Kidney (tissue), 13 donors: ENCODE measurements at regions not wholly inside any gene's neighbourhood (a gene's known extent, or its start where the extent isn't known, plus 50 kb on each side); places are given as distances from the start of the nearest gene placed in this dataset.

Experiments
- DNase-seq, 5 donors: peaks; one replicate each; pipeline ENCODE4 v3.0.0-alpha.2; 2013 to 2020
- FAIRE-seq: peaks from 2 replicates; lab custom pipeline; 2012; peaks lifted over from hg19 to GRCh38; lab: Jason Lieb, UNC
- H3K27ac ChIP-seq, 2 donors: one replicate each; pipeline ENCODE4 v1.7.0; 2013; ENCODE audit warnings: low read depth in 2 of 2, low read length in 2 of 2, inconsistent platforms in 1 of 2
- H3K27me3 ChIP-seq: one replicate; pipeline ENCODE4 v1.7.1; 2013; ENCODE audit warnings: low read length, inconsistent platforms; ENCODE audit not compliant: control insufficient read depth, insufficient read depth
- H3K36me3 ChIP-seq, 3 donors: one replicate each; pipeline versions ENCODE4 v1.7.0 to v1.7.1; 2013; ENCODE audit warnings: low read length in 3 of 3, control low read depth in 1 of 3, inconsistent platforms in 1 of 3; ENCODE audit not compliant: insufficient read depth in 3 of 3, control insufficient read depth in 2 of 3
- H3K4me1 ChIP-seq, 3 donors: one replicate each; pipeline versions ENCODE4 v1.7.0 to v1.7.1; 2013; ENCODE audit warnings: low read length in 3 of 3, inconsistent platforms in 1 of 3, low read depth in 1 of 3; ENCODE audit not compliant: control insufficient read depth in 2 of 3, insufficient read depth in 2 of 3
- H3K4me3 ChIP-seq, 3 donors: one replicate each; pipeline versions ENCODE4 v1.7.0 to v1.8.1; 2013; ENCODE audit warnings: low read length in 3 of 3, control low read depth in 1 of 3, inconsistent platforms in 1 of 3
- H3K9ac ChIP-seq, 3 donors: one replicate each; pipeline versions ENCODE4 v1.7.0 to v1.7.1; 2013; ENCODE audit warnings: low read length in 3 of 3, control low read depth in 1 of 3, inconsistent platforms in 1 of 3
- H3K9me3 ChIP-seq, 3 donors: one replicate each; pipeline versions ENCODE4 v1.7.0 to v1.7.1; 2013; ENCODE audit warnings: low read length in 3 of 3, control low read depth in 1 of 3, inconsistent platforms in 1 of 3; ENCODE audit not compliant: control insufficient read depth in 2 of 3, insufficient read depth in 1 of 3
- intact Hi-C: fragments of 100-400 bp; cut with DNase I; formaldehyde crosslinking; loops from one replicate; pipeline ENCODE4 v1.11.1; 2022
- TF ChIP-seq, protein P1 (sequence below): IDR thresholded peaks from 3 replicates; pipeline ENCODE4 v1.5.1; 2012; ENCODE audit warnings: mild to moderate bottlenecking, moderate library complexity, borderline replicate concordance; ENCODE audit not compliant: insufficient read depth; ENCODE audit errors: extremely low read depth
- donor health status: control.
- donor health status: control.
- donor health status: control.
- donor health status: control.
- donor health status: control.
- donor health status: DM: yes; HTN: yes; CAD: no.
- donor health status: Normal renal cell carcinoma (clear cell type).

DNA sequence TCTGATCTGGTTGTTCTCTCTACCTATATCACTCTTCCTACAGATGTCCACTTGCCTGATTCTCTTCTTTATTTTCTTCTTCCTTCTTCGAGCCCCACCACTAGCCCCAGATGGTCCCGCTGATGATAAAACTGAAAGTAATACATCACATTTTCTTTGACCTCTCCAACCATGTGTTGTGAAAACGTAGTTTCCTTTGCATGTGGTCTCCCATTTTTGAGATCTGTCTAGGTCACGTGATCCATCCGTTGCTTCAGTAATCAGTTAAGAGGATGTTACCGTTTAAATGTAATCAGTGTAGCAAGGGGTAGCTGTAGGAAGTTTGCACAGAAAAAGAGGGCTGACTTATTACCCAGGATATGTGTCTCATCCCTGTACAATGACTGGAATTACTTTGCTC is 426.3 kb upstream of the TLE4 start:
- Histone ChIP-seq H3K27me3 (no peaks in the 10 kb centered on the region), H3K36me3 (no peaks in the 10 kb centered on the region), H3K4me1 (no peaks in the 10 kb centered on the region), H3K4me3 (no peak overlapping the region), H3K9ac (no peak overlapping the region), H3K27ac (no peak overlapping the region), H3K9me3 (no peaks in the 10 kb centered on the region)
- TF ChIP-seq, protein P1, sequence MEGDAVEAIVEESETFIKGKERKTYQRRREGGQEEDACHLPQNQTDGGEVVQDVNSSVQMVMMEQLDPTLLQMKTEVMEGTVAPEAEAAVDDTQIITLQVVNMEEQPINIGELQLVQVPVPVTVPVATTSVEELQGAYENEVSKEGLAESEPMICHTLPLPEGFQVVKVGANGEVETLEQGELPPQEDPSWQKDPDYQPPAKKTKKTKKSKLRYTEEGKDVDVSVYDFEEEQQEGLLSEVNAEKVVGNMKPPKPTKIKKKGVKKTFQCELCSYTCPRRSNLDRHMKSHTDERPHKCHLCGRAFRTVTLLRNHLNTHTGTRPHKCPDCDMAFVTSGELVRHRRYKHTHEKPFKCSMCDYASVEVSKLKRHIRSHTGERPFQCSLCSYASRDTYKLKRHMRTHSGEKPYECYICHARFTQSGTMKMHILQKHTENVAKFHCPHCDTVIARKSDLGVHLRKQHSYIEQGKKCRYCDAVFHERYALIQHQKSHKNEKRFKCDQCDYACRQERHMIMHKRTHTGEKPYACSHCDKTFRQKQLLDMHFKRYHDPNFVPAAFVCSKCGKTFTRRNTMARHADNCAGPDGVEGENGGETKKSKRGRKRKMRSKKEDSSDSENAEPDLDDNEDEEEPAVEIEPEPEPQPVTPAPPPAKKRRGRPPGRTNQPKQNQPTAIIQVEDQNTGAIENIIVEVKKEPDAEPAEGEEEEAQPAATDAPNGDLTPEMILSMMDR: no peak
- intact Hi-C loops: no loop called here
- FAIRE-seq (no peak), DNase-seq (no peak)

DNA sequence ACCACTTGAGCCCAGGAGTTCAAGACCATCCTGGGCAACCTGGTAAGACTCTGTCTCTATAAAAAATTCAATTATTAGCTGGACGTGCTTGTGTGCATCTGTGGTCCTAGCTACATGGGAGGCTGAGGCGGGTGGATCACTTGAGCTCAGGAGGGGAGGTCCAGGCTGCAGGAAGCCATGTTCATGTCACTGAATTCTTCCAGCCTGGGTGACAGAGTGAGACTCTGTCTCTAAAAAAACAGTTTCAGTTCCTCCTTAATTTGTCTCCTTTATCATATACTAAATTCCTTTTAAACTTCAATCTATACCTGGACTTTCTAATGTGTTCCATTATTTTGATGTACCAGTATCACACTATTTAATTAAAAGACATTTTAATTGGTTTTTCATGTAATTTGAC is 422.2 kb upstream of the TLE4 start:
- intact Hi-C loops: no loop called here
- FAIRE-seq (no peak), DNase-seq (no peak)
- H3K4me1 ChIP-seq: no peaks in the 10 kb centered on the region
- TF ChIP-seq, protein P1: no peak
- no peaks in the 10 kb centered on the region for H3K27me3 ChIP-seq
- no peak overlapping the region for H3K4me3 ChIP-seq
- H3K9me3 ChIP-seq: no peaks in the 10 kb centered on the region
- no peaks in the 10 kb centered on the region for H3K36me3 ChIP-seq
- H3K27ac ChIP-seq: no peak overlapping the region
- no peak overlapping the region for H3K9ac ChIP-seq

DNA sequence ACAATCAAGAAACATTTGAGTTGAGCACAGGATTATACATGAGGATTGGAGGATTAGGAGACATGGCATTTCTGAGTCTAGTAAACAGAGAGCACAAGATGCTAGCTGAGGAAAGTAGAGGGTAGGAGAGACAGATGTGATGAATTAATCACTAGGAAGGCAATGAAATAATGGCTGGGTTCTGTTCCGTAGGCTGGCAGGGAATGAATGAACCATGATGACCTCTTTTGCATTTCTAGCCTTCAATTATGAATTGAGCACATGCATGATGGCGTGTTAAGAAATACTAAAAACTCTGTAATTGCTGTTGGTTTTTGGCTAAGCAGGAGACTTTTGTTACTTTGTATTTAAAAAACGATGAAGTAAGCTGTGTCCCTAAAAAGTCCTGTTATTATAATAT is 420.0 kb upstream of the TLE4 start:
- Histone ChIP-seq H3K27ac (no peak overlapping the region), H3K27me3 (no peaks in the 10 kb centered on the region), H3K9me3 (no peaks in the 10 kb centered on the region), H3K36me3 (no peaks in the 10 kb centered on the region), H3K4me3 (no peak overlapping the region), H3K4me1 (no peaks in the 10 kb centered on the region), H3K9ac (no peak overlapping the region)
- intact Hi-C loops: no loop called here
- TF ChIP-seq, protein P1: no peak
- DNase-seq: no peak
- FAIRE-seq: no peak

DNA sequence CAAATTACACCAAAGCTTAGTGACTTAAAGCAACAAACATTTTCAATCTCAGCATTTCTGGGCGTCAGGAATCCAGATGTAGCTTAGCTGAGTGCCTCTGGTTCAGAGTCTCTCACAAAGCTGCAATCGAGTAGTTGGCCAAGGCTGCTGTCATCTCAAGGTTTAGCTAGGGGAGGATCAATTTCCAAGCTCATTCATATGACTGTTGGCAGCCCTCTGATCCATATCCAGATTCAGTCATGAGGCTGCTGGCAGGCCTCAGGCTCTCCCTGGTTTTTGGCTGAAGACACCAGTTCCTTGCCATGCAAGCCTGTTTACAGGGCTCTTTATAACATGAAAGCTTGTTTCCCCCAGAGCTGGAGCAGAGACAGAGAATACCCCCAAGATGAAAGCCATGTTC is 419.5 kb upstream of the TLE4 start:
- Histone ChIP-seq H3K27me3 (no peaks in the 10 kb centered on the region), H3K9ac (no peak overlapping the region), H3K9me3 (no peaks in the 10 kb centered on the region), H3K36me3 (no peaks in the 10 kb centered on the region), H3K4me3 (no peak overlapping the region), H3K27ac (no peak overlapping the region), H3K4me1 (no peaks in the 10 kb centered on the region)
- intact Hi-C loops: no loop called here
- DNase-seq (no peak), FAIRE-seq (no peak)
- TF ChIP-seq, protein P1: no peak
